ENCODE measurements at regions not wholly inside any gene's neighbourhood (a gene's known extent, or its start where the extent isn't known, plus 50 kb on each side); places are given as distances from the start of the nearest gene placed in this dataset.

GRCh38 chr19:32023564-32023832, 321.9 kb upstream of the ZNF507 start:
- no peak for TF ChIP-seq CTCF (IDR thresholded peaks at IDR 0.05; ENCODE audit: poor library complexity)
- no peak for TF ChIP-seq EZH2 (IDR thresholded peaks at IDR 0.05; ENCODE audit: borderline replicate concordance)
